ENCODE measurements at regions not wholly inside any gene's neighbourhood (a gene's known extent, or its start where the extent isn't known, plus 50 kb on each side); places are given as distances from the start of the nearest gene placed in this dataset.

GRCh38 chr7:45509222-45509621, 64.9 kb upstream of the ADCY1 start:
- intact Hi-C loops (cut with micrococcal nuclease; ENCODE audit: unreplicated experiment): no loop called here
- no peak overlapping the region for H3K4me2 ChIP-seq (ENCODE audit: low read depth, low read length)

GRCh38 chr7:45511721-45512597, 62.2 kb upstream of the ADCY1 start:
- no peaks in the 10 kb centered on the region for H3K4me1 ChIP-seq (ENCODE audit: insufficient read depth, low read length)
- H3K79me2 ChIP-seq (ENCODE audit: insufficient read depth, low read length): no peaks in the 10 kb centered on the region
- BruUV-seq (replicated peaks): no TSS peak
- DNase-seq (ENCODE audit: low spot score) (no peak), FAIRE-seq (no peak), ATAC-seq (no peak)
- H3K27me3 ChIP-seq (ENCODE audit: control insufficient read depth in 1 of 2, insufficient read depth in 2 of 2, low read length in 2 of 2): peaks cover 0 to 7% of the 10 kb centered on the region in 2 experiments; a peak in 1 of 5 replicates
- in situ Hi-C loops (cut with HindIII; ENCODE audit: extremely low pct_ligation_motif_present, low pct_unique_long_range_greater_than_20kb) (no loop called here), intact Hi-C loops (cut with micrococcal nuclease; ENCODE audit: unreplicated experiment) (no loop called here)
- no peaks in the 10 kb centered on the region for H3K36me3 ChIP-seq (replicated peaks in 1 of 2; ENCODE audit: control insufficient read depth in 1 of 2, insufficient read depth in 2 of 2, low read length in 2 of 2)
- H3K9ac ChIP-seq (ENCODE audit: insufficient read depth, low read depth, low read length): no peak overlapping the region
- no peak overlapping the region for H2AFZ ChIP-seq (ENCODE audit: low read length)
- no peak overlapping the region for H3K4me3 ChIP-seq (replicated peaks in 1 of 3; ENCODE audit: insufficient read depth in 1 of 3, low read depth in 2 of 3, low read length in 3 of 3)
- POLR2A ChIA-PET: no interaction called here
- CTCF ChIA-PET (ENCODE audit: low intra/inter-chr PET ratio, low total read pairs): no interaction called here
- no peak overlapping the region for H3K27ac ChIP-seq (ENCODE audit: extremely low read length, insufficient read depth, low read length)
- H4K20me1 ChIP-seq (ENCODE audit: insufficient read depth, low read length): no peaks in the 10 kb centered on the region
- H3K9me3 ChIP-seq (ENCODE audit: low read length): peaks cover 23% of the 10 kb centered on the region
- 16% methylated on average over 7 of the region's 7 CpGs for WGBS (ENCODE audit: low lambda C conversion rate)
- H3K4me2 ChIP-seq (ENCODE audit: low read depth, low read length): no peak overlapping the region
- TF ChIP-seq ZMYM3 (CRISPR knock-in tag; IDR thresholded peaks at IDR 0.05) (no peak), NFE2 (CRISPR knock-in tag; IDR thresholded peaks at IDR 0.05) (no peak), IRF2 (CRISPR knock-in tag; IDR thresholded peaks at IDR 0.05) (no peak), AHDC1 (CRISPR knock-in tag; IDR thresholded peaks at IDR 0.05; ENCODE audit: borderline replicate concordance) (no peak)

More at GRCh38 chr7:45509222-45509621, 64.9 kb upstream of the ADCY1 start:
- Histone ChIP-seq H3K36me3 (replicated peaks in 1 of 2; ENCODE audit: control insufficient read depth in 1 of 2, insufficient read depth in 2 of 2, low read length in 2 of 2) (no peaks in the 10 kb centered on the region), H3K27me3 (ENCODE audit: control insufficient read depth in 1 of 2, insufficient read depth in 2 of 2, low read length in 2 of 2) (peaks cover 0 to 7% of the 10 kb centered on the region in 2 experiments; a peak in 1 of 5 replicates), H3K9me3 (ENCODE audit: low read length) (peaks cover 43% of the 10 kb centered on the region), H3K27ac (ENCODE audit: extremely low read length, insufficient read depth, low read length) (no peak overlapping the region), H3K9ac (ENCODE audit: insufficient read depth, low read depth, low read length) (no peak overlapping the region), H3K79me2 (ENCODE audit: insufficient read depth, low read length) (no peaks in the 10 kb centered on the region), H3K4me1 (ENCODE audit: insufficient read depth, low read length) (no peaks in the 10 kb centered on the region), H4K20me1 (ENCODE audit: insufficient read depth, low read length) (no peaks in the 10 kb centered on the region), H3K4me3 (replicated peaks in 1 of 3; ENCODE audit: insufficient read depth in 1 of 3, low read depth in 2 of 3, low read length in 3 of 3) (no peak overlapping the region), H2AFZ (ENCODE audit: low read length) (no peak overlapping the region)
- BruUV-seq (replicated peaks): no TSS peak
- TF ChIP-seq ZNF839 (CRISPR knock-in tag; IDR thresholded peaks at IDR 0.05; ENCODE audit: borderline replicate concordance) (no peak), ATF6 (CRISPR knock-in tag; conservative IDR thresholded peaks at IDR 0.05) (no peak)
- DNase-seq (ENCODE audit: low spot score) (no peak), FAIRE-seq (no peak), ATAC-seq (no peak)
- ChIA-PET CTCF (ENCODE audit: low intra/inter-chr PET ratio, low total read pairs) (no interaction called here), POLR2A (no interaction called here)
- in situ Hi-C loops (cut with HindIII; ENCODE audit: extremely low pct_ligation_motif_present, low pct_unique_long_range_greater_than_20kb): no loop called here
- 21% methylated on average over 2 of the region's 2 CpGs for WGBS (ENCODE audit: low lambda C conversion rate)
